Effector memory CD8-positive, alpha-beta T cell (primary cell): ENCODE measurements at regions not wholly inside any gene's neighbourhood (a gene's known extent, or its start where the extent isn't known, plus 50 kb on each side); places are given as distances from the start of the nearest gene placed in this dataset.

Experiments
- ATAC-seq: fragments of 150-1000 bp; cut with Tn5 transposase; replicated peaks from 2 replicates; pipeline ENCODE4 v1.10.0; 2021; ENCODE audit warnings: mild to moderate bottlenecking, moderate library complexity
- DNase-seq, 3 experiments: peaks; one replicate each; pipeline ENCODE4 v3.0.0; 2021
- H3K27ac Mint-ChIP-seq, 2 donors: one replicate each; pipeline ENCODE4 v1.8.0; 2022; ENCODE audit warnings: mild to moderate bottlenecking in 2 of 2, mixed read lengths in 2 of 2, moderate library complexity in 2 of 2
- H3K27me3 Mint-ChIP-seq, 2 donors: one replicate each; pipeline ENCODE4 v1.8.0; 2022; ENCODE audit warnings: mixed read lengths in 2 of 2
- H3K36me3 Mint-ChIP-seq: one replicate; pipeline ENCODE4 v1.8.0; 2022; ENCODE audit warnings: mild to moderate bottlenecking, moderate library complexity, mixed read lengths; ENCODE audit not compliant: insufficient read depth
- H3K4me1 Mint-ChIP-seq, 2 donors: one replicate each; pipeline ENCODE4 v1.8.0; 2022; ENCODE audit warnings: low read depth in 2 of 2, mixed read lengths in 2 of 2
- H3K4me3 Mint-ChIP-seq, 2 donors: one replicate each; pipeline ENCODE4 v1.8.0; 2022; ENCODE audit warnings: mild to moderate bottlenecking in 2 of 2, mixed read lengths in 2 of 2, moderate library complexity in 2 of 2
- H3K9me3 Mint-ChIP-seq, 2 donors: one replicate each; pipeline ENCODE4 v1.8.0; 2022; ENCODE audit warnings: mixed read lengths in 2 of 2

DNA sequence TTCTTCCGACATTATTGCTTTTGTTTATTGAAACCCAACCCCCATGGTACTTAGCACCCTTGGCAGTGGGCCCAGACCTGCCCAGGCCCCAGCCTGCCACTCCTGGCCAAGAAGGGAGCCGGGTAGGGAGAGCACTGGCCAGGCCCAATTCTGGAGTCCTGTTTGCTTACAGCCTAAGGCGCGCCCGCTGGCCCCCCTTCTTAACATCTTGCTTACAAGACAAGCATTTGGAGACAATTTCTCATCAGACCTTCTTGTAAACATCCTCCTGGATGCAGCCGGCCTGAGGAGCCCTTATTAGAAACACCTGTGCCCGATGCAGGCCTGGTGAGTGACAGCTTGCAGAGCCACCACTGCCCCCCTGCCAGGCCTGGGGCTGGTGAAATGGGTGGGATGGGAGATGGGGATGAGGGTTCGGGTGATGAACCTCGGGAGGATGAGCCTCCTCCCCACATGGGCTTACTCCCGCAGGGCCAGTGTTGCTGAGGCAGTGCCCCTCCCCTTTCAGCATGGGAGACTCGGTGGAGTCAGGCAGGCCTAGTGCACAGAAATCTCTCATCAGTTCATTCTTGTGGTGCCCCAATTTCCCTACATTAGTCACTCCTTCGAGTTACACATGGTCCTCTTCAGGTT, 217.5 kb downstream of the CYP26B1 start:
- Mint-ChIP-seq H3K27ac (no peak overlapping the region), H3K27me3 (peaks cover 11 to 22% of the 10 kb centered on the region in 2 donors), H3K4me1 (no peaks in the 10 kb centered on the region), H3K9me3 (no peaks in the 10 kb centered on the region), H3K36me3 (no peaks in the 10 kb centered on the region), H3K4me3 (no peak overlapping the region)
- DNase-seq (no peak), ATAC-seq (no peak)

DNA sequence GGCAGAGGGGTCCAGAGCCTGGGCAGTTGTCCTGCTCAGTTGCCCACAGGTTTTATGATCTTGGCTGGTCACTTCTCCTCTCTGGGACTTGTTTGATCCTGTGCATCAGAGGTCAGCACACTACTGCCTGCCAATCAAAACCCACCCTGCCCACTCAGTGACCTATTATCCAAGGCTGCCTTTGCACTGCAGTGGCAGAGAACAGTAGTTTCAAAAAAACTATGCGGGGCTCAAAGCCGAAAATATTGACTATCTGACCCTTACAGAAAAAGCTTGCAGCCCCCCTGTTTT, 218.2 kb downstream of the CYP26B1 start:
- Mint-ChIP-seq H3K9me3 (no peaks in the 10 kb centered on the region), H3K4me1 (no peaks in the 10 kb centered on the region), H3K36me3 (no peaks in the 10 kb centered on the region), H3K4me3 (no peak overlapping the region), H3K27ac (no peak overlapping the region), H3K27me3 (peaks cover 11 to 14% of the 10 kb centered on the region in 2 donors)
- no peak for ATAC-seq
- DNase-seq: no peak

DNA sequence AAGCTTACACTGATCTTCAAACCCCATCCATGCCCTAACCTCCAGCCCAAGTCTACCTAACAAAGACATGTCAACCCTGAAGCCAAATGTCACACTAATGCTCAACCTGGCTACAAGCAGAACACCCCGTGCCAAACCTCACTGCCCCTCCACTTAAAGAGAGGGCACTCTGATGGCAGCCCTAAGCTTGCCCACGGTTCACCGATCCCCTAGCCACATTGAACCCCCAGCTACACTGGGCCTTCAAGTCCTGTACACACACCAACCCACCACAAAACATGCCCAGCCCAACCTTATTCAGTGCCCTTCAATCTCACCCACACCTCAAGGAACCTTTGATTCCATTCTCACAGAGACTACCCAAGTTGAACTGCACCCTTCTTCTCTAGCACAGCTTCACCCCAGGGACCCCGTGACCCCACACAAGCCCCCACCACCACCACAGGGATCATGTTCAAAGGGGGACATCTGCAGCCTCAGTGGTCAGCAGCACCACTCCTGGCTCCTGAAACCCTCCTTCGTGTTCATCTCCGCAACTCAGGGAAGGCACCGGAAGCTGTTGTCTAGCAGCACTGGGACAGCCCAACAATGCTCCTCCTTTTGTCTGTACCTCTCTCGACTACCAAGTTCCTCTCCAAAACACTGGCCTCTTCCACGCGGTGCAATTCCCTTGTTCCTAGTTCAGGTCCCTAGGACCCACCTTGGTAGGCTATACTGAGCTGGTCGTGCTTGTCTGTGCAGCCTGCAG, 218.8 kb downstream of the CYP26B1 start:
- no peak overlapping the region for H3K27ac Mint-ChIP-seq

DNA sequence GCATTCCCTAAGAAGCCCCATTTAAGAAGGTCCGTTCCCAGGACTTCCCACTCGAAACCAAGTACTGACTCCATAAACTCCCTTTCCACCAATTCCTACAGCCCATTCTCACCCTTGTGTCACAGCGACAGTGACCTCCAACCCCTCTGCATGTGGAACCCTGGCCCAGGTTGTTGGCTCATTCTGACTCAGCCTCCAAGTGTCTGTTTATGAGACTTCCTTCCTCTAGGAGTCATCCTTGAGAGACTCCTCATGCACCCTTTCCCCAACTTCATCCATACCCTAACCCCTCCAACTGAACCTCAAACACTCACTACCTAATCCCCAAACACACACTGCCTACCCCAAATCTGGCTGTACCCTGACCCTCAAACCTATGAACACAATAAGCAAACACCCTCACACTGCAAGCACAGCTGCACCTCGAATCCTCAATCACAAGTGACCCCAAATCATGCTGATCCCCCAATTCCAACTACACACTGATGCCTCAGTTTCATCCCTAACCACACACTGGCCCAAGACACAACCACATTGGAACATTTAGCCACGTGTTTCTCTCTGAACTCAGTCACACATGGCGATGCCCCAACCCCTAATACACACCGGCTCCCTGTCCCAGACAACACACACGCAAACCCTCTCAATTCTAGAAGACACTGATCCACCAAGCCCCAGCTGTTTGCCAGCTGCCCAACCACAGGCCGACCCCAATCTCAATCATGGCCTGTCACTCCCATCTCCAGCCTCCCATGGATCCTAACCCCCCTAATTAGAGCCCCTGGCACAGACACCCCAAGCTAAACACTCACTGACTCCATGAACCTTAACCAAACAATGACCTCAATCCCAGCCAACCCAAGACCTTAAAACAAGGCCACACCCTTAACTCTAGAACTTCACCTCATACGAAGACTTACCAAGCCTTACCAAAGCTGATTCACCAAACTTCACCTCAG, 219.6 kb downstream of the CYP26B1 start:
- ATAC-seq: no peak
- no peaks in the 10 kb centered on the region for H3K36me3 Mint-ChIP-seq

More for the DNA sequence above, 218.8 kb downstream of the CYP26B1 start:
- H3K27me3 Mint-ChIP-seq: peaks cover 9 to 10% of the 10 kb centered on the region in 2 donors
- H3K4me1 Mint-ChIP-seq: no peaks in the 10 kb centered on the region
- DNase-seq (no peak), ATAC-seq (no peak)
- no peaks in the 10 kb centered on the region for H3K9me3 Mint-ChIP-seq
- no peak overlapping the region for H3K4me3 Mint-ChIP-seq
- no peaks in the 10 kb centered on the region for H3K36me3 Mint-ChIP-seq

DNA sequence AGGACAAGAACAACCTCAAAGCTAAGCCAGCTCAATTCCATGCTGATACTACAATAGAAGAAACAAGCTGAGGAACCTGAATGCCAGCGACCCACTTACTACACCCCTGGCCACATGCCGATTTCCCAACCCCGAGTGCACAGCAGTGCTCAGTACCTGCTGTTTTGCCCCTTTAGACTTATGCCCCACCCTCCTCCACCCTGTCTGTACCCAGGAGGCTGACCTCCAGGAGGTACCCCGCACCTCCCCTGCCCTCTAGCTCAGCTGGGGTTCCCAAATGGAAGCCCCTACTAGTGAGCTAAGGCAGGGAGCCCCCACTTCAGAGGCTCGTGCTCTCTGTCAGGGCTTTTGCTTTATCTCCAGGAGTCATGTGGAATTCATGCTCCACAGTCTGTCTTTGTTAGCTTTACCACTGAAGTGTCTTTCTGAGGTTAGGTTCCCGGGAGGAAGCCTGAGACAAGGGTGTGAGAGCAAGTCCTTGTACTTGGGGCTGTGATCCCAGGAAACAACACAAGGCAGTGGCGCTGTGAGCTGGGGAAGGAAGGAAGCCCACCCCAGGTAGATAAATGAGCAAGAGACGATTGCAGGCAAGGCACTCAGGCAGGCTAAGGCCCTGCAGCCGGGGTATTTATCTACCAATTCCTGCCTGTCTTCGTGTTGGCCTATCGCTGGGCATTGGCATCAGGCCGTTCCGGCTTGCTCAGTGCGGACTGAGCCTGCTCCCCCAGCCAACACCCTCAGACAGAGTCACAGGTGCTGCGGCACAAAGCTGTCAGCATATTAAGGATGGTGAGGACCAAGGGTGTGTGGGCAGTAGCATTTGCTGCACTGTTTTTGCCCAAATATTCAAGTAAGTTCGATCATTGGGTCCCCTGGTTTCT, 220.5 kb downstream of the CYP26B1 start:
- Mint-ChIP-seq H3K27ac (no peak overlapping the region), H3K36me3 (no peaks in the 10 kb centered on the region), H3K4me3 (no peak overlapping the region), H3K4me1 (peaks cover 0 to 3% of the 10 kb centered on the region in 2 donors), H3K27me3 (no peaks in the 10 kb centered on the region), H3K9me3 (no peaks in the 10 kb centered on the region)
- ATAC-seq (no peak), DNase-seq (no peak)

More for the DNA sequence above, 219.6 kb downstream of the CYP26B1 start:
- H3K4me3 Mint-ChIP-seq: no peak overlapping the region
- DNase-seq: no peak
- peaks cover 0 to 3% of the 10 kb centered on the region in 2 donors for H3K4me1 Mint-ChIP-seq
- no peak overlapping the region for H3K27ac Mint-ChIP-seq
- H3K27me3 Mint-ChIP-seq: peaks cover under 1 to 1% of the 10 kb centered on the region in 2 donors
- no peaks in the 10 kb centered on the region for H3K9me3 Mint-ChIP-seq

DNA sequence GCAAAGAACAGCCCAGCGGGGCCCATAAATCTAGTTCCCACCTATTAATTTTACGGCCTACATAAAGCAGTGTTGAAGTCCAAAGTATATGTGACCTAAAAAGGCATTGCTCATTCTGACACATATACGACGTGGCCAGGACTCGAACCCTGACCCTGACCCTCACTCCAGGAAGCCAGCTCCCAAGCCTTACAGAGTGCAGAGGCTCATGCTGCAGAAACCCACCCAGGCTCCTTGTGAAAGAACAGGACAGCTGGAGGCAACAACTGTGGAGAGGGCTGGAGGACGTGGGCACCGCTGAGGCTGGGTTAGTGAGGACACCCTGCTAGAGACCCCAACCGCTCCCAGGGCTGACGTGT, 221.6 kb downstream of the CYP26B1 start:
- H3K4me3 Mint-ChIP-seq: no peak overlapping the region
- H3K27ac Mint-ChIP-seq: no peak overlapping the region
- no peaks in the 10 kb centered on the region for H3K9me3 Mint-ChIP-seq
- H3K36me3 Mint-ChIP-seq: no peaks in the 10 kb centered on the region
- DNase-seq (no peak), ATAC-seq (no peak)
- no peaks in the 10 kb centered on the region for H3K27me3 Mint-ChIP-seq
- peaks cover 0 to 3% of the 10 kb centered on the region in 2 donors for H3K4me1 Mint-ChIP-seq

DNA sequence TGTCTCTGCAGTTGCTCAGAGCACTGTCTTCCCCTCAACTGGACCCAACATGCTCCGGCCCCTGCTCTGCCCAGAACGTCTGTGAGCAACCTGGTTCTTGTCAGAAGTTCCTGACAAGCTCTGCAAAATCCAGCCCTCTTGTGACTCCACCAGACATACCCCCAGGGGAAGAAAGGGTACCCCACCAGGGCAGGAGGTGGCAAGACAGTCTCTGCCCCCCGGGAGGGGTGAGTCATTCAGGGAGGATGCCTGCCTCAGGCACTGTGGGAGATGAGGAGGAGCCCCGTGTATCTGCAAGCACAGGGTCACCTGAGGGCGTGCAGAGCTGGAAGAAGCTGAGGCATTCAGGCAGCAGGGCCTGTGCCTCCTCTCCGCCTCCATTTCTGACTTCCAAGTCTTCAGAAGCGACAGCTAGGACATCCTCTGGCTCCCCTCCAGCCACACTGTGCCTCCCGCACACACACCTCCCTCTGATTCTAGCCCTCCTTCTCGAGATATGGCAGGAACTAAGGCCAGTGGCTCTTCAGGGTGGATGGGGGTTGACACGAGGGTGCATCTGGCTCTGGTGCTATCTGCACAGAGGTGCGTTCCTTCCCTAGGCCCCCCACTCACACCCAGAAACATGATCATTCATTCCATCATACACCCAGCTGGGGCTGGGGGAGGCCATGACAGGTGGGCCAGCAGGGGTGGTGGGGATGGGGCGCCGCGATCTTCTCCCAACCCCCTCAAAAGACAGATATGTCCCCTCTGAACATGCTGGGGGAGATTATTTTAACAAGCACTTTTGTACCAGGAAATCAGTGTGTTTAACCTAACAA, 222.2 kb downstream of the CYP26B1 start:
- Mint-ChIP-seq H3K27me3 (no peaks in the 10 kb centered on the region), H3K4me1 (peaks cover 0 to 3% of the 10 kb centered on the region in 2 donors), H3K36me3 (no peaks in the 10 kb centered on the region), H3K4me3 (no peak overlapping the region), H3K27ac (no peak overlapping the region), H3K9me3 (no peaks in the 10 kb centered on the region)
- DNase-seq (no peak), ATAC-seq (no peak)

DNA sequence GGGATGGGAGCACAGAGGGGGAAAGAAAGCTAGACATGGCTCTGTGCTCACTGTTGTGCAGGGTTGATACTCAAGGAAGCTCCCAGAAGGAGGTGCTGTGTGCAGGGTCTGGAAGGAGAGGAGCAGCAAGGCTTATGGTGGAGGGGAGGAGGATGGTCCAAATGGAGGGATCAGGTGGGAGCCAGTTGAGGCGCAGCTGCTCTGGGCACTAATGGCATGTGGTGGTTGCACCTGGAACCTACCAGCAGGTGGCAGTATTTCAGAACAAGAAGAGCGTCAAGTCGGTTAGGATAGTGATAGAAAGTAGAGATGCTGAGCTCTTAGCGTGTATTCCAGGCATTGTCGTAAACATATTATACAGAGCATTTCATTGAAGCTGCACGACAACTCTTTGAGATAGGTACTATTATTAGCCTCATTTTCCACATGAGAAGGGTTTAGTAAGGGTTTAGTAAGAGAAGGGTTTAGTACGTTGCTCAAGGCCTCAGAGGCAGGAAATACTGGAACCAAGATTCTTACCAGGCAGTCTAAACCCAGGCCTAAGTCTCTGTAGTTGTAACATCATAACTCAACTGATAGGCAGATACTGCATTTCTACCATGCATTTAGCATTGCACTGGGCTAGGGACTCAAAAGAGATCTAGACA, 223.7 kb downstream of the CYP26B1 start:
- no peak overlapping the region for H3K27ac Mint-ChIP-seq
- H3K4me1 Mint-ChIP-seq: peaks cover 0 to 3% of the 10 kb centered on the region in 2 donors
- no peaks in the 10 kb centered on the region for H3K9me3 Mint-ChIP-seq
- H3K27me3 Mint-ChIP-seq: no peaks in the 10 kb centered on the region
- DNase-seq (peak; percentile 24 to 38 (median 27)), ATAC-seq (peak; percentile 36)
- no peak overlapping the region for H3K4me3 Mint-ChIP-seq
- no peaks in the 10 kb centered on the region for H3K36me3 Mint-ChIP-seq

DNA sequence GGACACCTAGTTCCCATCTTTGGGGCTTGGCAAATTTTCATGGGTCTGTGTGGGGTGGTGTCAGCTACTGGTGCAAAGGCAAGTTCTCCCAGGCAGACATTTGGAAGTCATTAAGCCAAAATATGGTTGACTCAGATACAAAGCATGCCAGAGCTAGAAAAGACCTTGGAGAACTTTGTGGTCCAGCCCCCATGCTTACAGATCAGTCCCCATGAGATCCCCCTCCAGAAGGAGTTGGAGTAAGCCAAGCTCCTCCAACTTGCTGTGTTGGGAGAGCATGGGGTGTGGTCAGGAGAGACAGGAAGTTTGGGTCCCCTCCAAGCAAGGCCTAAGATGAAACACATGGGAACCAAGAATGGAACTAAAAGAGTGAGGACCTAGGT, 224.5 kb downstream of the CYP26B1 start:
- no peak for ATAC-seq
- Mint-ChIP-seq H3K27me3 (peaks cover 0 to 7% of the 10 kb centered on the region in 2 donors), H3K9me3 (no peaks in the 10 kb centered on the region), H3K36me3 (no peaks in the 10 kb centered on the region), H3K4me1 (peaks cover 0 to 3% of the 10 kb centered on the region in 2 donors), H3K27ac (no peak overlapping the region), H3K4me3 (no peak overlapping the region)
- no peak for DNase-seq

DNA sequence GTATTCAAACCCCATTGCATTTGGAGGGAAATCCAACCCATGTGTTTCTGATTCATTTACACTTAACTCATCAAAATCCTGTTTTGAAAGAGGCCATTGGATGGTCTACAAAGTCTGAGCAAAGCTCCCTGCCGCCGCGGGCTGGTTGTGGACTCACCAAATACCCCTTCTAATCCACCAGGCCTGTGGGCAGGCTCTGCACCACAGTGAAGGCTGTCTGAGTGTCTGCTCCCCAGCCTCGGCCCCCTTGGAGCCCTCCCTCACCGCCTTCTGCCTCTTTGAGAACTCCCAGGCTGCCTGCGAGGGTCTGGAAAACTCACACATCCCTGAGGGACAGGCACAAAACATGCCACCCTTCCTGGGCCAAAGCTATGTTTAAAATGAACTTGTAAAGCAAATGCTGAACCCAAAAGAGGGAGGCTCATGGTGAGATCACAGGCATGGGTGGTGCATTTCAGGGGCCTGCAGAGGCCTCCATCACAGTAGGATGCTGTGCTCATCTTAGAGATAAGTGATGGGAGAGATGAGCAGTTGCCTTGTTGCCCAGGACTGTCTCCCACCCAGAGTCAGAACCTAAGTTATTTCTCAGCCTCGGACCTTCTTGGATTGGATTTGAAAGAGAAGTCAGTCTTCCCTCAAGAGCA, 225.0 kb downstream of the CYP26B1 start:
- peaks cover 0 to 3% of the 10 kb centered on the region in 2 donors for H3K4me1 Mint-ChIP-seq
- no peak overlapping the region for H3K27ac Mint-ChIP-seq
- H3K9me3 Mint-ChIP-seq: no peaks in the 10 kb centered on the region
- H3K4me3 Mint-ChIP-seq: no peak overlapping the region
- DNase-seq (no peak), ATAC-seq (no peak)
- H3K27me3 Mint-ChIP-seq: peaks cover 1 to 9% of the 10 kb centered on the region in 2 donors
- no peaks in the 10 kb centered on the region for H3K36me3 Mint-ChIP-seq

DNA sequence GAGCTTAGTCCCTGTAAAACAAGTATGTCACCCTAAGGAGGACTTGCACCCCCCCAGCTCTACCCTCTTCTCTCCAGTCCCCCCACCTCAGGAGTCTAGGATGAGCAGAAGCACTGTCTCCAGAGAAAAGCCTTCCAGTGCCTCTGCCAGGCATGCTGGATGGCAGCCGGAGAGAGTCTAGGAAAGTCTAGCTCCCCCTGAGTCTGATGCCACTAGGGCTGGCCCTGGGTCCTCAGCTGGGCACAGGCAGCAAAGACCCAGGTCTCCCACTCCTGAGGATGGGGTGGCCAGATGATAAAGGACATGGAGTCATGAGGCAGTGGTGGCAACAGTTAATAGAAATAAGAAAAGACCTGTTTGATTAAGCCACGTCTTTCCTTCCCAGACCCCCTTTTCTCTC, 225.6 kb downstream of the CYP26B1 start:
- Mint-ChIP-seq H3K36me3 (no peaks in the 10 kb centered on the region), H3K27ac (no peak overlapping the region), H3K9me3 (no peaks in the 10 kb centered on the region), H3K4me1 (peaks cover 0 to 3% of the 10 kb centered on the region in 2 donors), H3K27me3 (peaks cover 7 to 14% of the 10 kb centered on the region in 2 donors), H3K4me3 (no peak overlapping the region)
- DNase-seq: no peak
- ATAC-seq: no peak
